HG02938 (cell line): ENCODE measurements at regions not wholly inside any gene's neighbourhood (a gene's known extent, or its start where the extent isn't known, plus 50 kb on each side); places are given as distances from the start of the nearest gene placed in this dataset.
"Not testable (repeated sequence)": the region's sequence is repeated elsewhere in the genome, so short reads cannot be mapped to it uniquely, and the experiment has no call there.

Experiments
- ATAC-seq: cut with Tn5 transposase; IDR thresholded peaks from one replicate; pipeline ENCODE4 v1.9.1; 2021; ENCODE audit warnings: mild to moderate bottlenecking, moderate library complexity; ENCODE audit not compliant: unreplicated experiment

- no peak for ATAC-seq
Measured at GRCh38 chr4:111115881-111116280, 493.0 kb upstream of the PITX2 start.

GRCh38 chr4:111120191-111120590 is 497.3 kb upstream of the PITX2 start:
- no peak for ATAC-seq

- no peak for ATAC-seq
Measured at GRCh38 chr4:111126340-111126739, 503.5 kb upstream of the PITX2 start.

- ATAC-seq: no peak
Measured at GRCh38 chr4:111127841-111128240, 505.0 kb upstream of the PITX2 start.

DNA sequence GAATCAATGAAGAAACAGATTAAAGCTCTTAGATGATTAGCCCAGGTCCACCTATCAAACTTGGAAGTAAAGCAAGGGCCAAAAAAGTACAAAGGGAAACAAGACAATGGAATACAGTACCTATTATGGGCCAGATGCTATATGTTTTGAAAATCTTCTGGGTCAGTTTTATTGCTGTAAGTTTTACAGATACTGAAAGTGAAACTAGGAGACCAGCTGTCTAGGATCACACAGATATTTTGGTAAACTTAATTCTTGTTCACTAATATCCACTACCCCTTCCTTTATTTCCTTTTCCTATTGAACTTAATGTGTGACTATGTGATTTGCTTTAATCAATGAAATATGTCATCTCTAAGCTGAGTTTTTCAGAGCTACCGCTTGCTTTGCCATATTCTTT is 505.4 kb upstream of the PITX2 start:
- no peak for ATAC-seq

- no peak for ATAC-seq
Measured at GRCh38 chr4:111136438-111136837, 513.6 kb upstream of the PITX2 start.

GRCh38 chr4:111136967-111137366 is 514.1 kb upstream of the PITX2 start:
- ATAC-seq: no peak

DNA sequence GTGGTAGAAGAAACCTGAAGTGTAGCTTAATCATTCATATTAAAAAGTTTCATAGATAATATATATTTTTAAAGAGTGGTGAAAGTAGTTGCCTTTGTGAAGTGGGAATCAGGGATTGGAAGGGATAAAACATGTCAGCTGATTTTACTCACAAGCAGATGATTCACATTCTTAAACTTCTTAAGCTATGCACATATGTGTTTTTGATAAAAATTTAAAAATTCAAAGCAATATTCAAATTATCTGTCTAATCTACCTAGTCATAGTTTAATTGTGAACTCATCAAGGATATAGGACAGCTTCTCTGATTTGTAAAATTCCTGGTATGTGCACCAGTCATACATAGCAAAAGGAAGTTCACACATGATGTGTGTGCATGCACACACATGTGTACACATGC is 520.6 kb upstream of the PITX2 start:
- ATAC-seq: no peak

- no peak for ATAC-seq
Measured at GRCh38 chr4:111154934-111155333, 532.1 kb upstream of the PITX2 start.

GRCh38 chr4:111164556-111164955 is 541.7 kb upstream of the PITX2 start:
- not testable (repeated sequence) for ATAC-seq

DNA sequence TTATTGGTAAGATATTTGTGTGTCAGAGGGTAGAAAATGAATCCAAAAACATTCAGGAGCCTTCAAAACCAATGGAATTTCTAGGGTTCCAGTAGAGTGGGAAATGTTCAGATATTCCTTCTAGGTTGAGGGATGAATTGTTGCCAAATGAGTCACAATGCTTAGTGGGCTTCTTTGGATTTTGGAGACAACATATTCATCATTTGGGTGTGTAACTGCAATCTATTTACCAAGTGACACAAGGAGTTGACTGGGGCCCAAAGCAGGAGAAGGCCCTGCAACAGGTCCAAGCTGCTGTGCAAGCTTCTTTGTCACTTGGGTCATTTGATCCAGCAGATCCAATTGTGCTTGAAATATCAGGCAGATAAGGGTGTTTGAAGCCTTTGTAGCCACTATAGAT is 551.5 kb upstream of the PITX2 start:
- ATAC-seq: no peak

- no peak for ATAC-seq
Measured at GRCh38 chr4:111178231-111178630, 555.4 kb upstream of the PITX2 start.

- ATAC-seq: no peak
Measured at GRCh38 chr4:111187108-111187507, 564.2 kb upstream of the PITX2 start.

DNA sequence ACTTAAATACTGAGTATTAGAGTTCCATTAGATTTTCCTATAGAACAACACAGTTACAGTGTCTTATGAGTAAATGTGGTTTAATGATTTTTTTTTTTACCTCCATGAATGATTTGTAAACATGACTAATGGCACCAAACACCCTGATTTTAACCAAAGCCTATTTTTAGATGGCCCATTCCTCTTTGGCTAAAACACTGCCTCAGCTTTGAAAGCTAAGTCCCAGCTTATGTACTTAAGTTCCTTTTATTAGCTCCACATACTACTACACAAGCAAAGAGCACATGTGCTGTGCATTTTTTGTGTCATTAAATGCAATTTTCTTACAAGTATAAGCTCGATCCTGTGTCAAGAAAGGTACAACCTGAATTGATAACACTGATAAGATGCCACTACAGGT is 575.6 kb upstream of the PITX2 start:
- ATAC-seq: no peak

GRCh38 chr4:111204797-111205196 is 581.9 kb upstream of the PITX2 start:
- no peak for ATAC-seq

- no peak for ATAC-seq
Measured at GRCh38 chr4:111208970-111209369, 586.1 kb upstream of the PITX2 start.

GRCh38 chr4:111209706-111210105 is 586.8 kb upstream of the PITX2 start:
- ATAC-seq: no peak

GRCh38 chr4:111210595-111210994 is 587.7 kb upstream of the PITX2 start:
- no peak for ATAC-seq

DNA sequence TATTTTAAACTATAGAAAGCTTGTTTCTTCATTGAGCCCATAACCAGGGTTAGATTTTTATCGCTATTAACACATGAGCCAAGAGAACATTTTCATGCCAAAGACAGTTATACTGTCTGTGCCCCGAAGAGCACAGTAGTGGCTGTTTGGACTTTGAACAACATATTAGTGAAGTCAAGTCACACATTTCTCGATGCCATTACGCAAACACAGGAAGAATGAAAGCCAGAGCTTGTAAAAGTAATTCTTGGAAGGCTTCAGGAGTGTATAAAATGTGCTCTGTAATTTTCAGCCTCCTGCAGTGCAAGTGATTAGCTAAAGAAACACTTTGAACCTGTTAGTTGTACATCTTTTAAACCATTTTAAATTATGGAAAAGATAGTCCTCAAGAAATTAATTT is 590.7 kb upstream of the PITX2 start:
- ATAC-seq: no peak

- no peak for ATAC-seq
Measured at GRCh38 chr4:111214371-111214770, 591.5 kb upstream of the PITX2 start.

- ATAC-seq: no peak
Measured at GRCh38 chr4:111215755-111216154, 592.9 kb upstream of the PITX2 start.

GRCh38 chr4:111216791-111217190 is 593.9 kb upstream of the PITX2 start:
- no peak for ATAC-seq

- ATAC-seq: no peak
Measured at GRCh38 chr4:111221371-111221770, 598.5 kb upstream of the PITX2 start.

GRCh38 chr4:111228396-111228795 is 605.5 kb upstream of the PITX2 start:
- ATAC-seq: no peak
